Lower leg skin (tissue), 4 donors: ENCODE measurements at regions not wholly inside any gene's neighbourhood (a gene's known extent, or its start where the extent isn't known, plus 50 kb on each side); places are given as distances from the start of the nearest gene placed in this dataset.

Source experiments
- DNase-seq, 2 donors: peaks; one replicate each; pipeline ENCODE4 v3.0.0-alpha.2; 2019; ENCODE audit warnings: low spot score in 2 of 2
- H3K4me3 ChIP-seq: fragments of 200-600 bp; sonication (generic); 2 replicates; pipeline ENCODE4 v1.5.1; 2017; ENCODE audit warnings: mild to moderate bottlenecking, low read depth; ENCODE audit not compliant: poor library complexity, severe bottlenecking
- POLR2A ChIP-seq, 2 donors: fragments of 450-650 bp; IDR thresholded peaks; one replicate each; pipeline ENCODE4 v1.6.1; 2016 to 2017; ENCODE audit warnings: antibody characterized with exemption in 2 of 2, mild to moderate bottlenecking in 1 of 2, moderate library complexity in 1 of 2
- WGBS, 2 donors: methylation state at CpG; one replicate each; pipeline ENCODE4 v1.1.5; 2018; 5-methylcytosine and 5-hydroxymethylcytosine counted together
- intact Hi-C: fragments of 100-400 bp; cut with DNase I; formaldehyde crosslinking; loops from one replicate; pipeline ENCODE4 v1.15.0; 2023; ENCODE audit warnings: low total_unique reads
- TF ChIP-seq, protein P1 (sequence below), 3 donors: fragments of 450-650 bp; IDR thresholded peaks; one replicate each; pipeline ENCODE4 v1.5.1; 2016; ENCODE audit warnings: antibody characterized with exemption in 3 of 3, mild to moderate bottlenecking in 3 of 3, moderate library complexity in 2 of 3

DNA sequence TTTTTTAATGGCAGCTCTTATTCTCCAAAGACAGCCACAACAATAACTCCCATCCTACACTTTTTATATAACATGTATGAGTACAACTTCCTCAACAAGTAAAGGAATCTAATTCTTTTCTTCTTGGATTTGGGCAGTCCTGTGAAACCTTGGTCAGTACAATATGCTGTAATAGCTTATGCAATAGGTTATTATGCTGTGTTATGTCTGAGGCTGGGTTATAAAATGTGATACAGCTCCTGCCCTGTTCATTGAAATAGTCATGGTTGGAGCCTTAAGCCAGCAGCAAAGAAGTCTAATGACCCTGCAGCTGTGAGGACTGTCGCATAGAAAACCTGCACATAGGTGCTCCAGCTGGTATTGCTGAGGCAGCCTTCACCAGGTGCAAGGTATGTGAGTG, 215.8 kb upstream of the RASGEF1B start:
- DNase-seq = no peak
- intact Hi-C loops = no loop called here
- 84 to 100% methylated on average over 1 of the region's 1 CpG for WGBS, 2 donors
- H3K4me3 ChIP-seq = no peak overlapping the region
- TF ChIP-seq, protein P1, sequence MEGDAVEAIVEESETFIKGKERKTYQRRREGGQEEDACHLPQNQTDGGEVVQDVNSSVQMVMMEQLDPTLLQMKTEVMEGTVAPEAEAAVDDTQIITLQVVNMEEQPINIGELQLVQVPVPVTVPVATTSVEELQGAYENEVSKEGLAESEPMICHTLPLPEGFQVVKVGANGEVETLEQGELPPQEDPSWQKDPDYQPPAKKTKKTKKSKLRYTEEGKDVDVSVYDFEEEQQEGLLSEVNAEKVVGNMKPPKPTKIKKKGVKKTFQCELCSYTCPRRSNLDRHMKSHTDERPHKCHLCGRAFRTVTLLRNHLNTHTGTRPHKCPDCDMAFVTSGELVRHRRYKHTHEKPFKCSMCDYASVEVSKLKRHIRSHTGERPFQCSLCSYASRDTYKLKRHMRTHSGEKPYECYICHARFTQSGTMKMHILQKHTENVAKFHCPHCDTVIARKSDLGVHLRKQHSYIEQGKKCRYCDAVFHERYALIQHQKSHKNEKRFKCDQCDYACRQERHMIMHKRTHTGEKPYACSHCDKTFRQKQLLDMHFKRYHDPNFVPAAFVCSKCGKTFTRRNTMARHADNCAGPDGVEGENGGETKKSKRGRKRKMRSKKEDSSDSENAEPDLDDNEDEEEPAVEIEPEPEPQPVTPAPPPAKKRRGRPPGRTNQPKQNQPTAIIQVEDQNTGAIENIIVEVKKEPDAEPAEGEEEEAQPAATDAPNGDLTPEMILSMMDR (IDR thresholded peaks at IDR 0.05) = no peak
- TF ChIP-seq POLR2A (IDR thresholded peaks at IDR 0.05) = no peak

DNA sequence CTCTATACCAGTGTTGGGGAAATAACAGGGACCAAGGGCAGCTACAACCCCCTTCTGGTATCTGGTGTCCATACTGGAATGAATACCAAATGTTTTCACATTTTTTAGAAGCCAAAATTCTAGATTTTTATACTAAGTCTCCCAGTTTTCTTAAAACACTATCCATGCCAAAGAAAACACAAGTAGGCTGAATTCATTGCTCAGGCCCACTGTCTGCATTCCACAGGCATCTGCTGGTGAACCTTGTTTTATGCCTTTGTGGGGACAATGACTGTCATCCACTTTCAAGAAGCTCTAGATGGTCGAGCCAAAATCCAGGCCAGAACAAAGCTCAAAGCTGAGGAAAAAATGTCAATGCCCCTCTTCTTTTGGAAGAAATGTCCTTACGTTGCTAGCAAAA, 213.4 kb upstream of the RASGEF1B start:
- TF ChIP-seq, protein P1 (IDR thresholded peaks at IDR 0.05) = no peak
- TF ChIP-seq POLR2A (IDR thresholded peaks at IDR 0.05) = no peak
- H3K4me3 ChIP-seq = no peak overlapping the region
- WGBS, 2 donors = 70 to 73% methylated on average over 2 of the region's 2 CpGs
- DNase-seq = no peak
- intact Hi-C loops = no loop called here

DNA sequence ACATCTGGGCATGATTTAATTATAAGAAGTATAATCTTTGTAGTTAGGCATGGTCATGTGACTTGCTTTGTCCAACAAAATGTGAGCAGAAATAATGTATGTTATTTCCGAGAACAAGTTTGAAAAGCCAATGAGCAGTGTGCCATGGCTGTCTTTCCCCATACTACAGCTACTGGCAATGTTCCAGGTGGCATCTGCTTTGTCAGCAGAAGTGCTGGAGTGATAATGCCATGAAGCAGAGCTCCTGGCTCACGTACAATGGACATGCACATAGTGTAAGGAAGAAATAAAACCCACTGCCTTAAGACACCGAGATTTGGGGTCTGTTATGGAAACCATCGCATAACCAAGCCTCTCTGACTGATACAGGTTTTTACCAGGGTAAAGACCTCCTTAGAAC, 212.6 kb upstream of the RASGEF1B start:
- intact Hi-C loops = no loop called here
- no peak for DNase-seq
- WGBS, 2 donors = 89 to 90% methylated on average over 4 of the region's 4 CpGs

DNA sequence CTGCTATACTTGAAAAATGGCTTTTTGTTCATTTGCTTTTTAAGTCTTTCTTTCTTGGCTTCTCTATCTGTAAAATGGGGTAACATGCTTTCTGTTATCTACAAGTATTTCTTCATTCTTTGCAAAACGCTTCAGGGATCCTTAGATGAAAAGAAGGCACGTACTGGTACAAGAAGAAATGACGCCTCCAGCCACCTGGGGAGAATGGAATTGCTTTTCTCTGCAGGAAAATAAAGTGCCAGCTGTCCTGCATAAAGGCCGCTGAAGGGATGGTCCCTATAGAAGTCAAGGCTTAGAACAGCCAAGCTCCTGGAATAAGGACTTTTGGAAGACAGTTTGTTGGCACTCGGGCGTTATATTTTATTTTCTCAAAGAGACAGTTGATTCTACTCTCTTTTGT, 210.8 kb upstream of the RASGEF1B start:
- WGBS, 2 donors = 84 to 87% methylated on average over 6 of the region's 6 CpGs
- no peak overlapping the region for H3K4me3 ChIP-seq
- intact Hi-C loops = no loop called here
- TF ChIP-seq, protein P1 (IDR thresholded peaks at IDR 0.05) = no peak
- no peak for TF ChIP-seq POLR2A (IDR thresholded peaks at IDR 0.05)
- DNase-seq = no peak

More for the DNA sequence above, 212.6 kb upstream of the RASGEF1B start:
- H3K4me3 ChIP-seq = no peak overlapping the region
- no peak for TF ChIP-seq POLR2A (IDR thresholded peaks at IDR 0.05)
- TF ChIP-seq, protein P1 (IDR thresholded peaks at IDR 0.05) = no peak

DNA sequence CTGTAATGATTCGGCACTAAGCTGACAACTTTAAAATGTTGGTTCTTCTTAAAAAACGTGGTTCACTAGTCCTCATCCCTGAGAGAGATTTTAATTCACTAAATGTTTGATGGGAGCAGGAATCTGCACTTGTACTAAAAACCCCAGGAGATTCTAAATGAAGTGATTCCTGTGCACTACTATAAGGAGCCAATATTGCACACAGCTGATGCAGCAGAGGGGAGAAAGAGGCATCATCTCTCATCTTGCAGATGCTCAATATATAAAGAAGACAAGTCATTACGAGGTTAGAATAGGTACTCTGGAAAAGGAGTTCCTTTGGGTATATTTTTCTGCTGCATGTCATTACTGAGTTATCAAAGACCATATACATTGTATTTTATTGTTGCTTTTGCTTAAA, 207.6 kb upstream of the RASGEF1B start:
- H3K4me3 ChIP-seq = no peak overlapping the region
- TF ChIP-seq POLR2A (IDR thresholded peaks at IDR 0.05) = no peak
- TF ChIP-seq, protein P1 (IDR thresholded peaks at IDR 0.05) = no peak
- DNase-seq = no peak
- WGBS, 2 donors = 91% methylated on average over 3 of the region's 3 CpGs
- intact Hi-C loops = no loop called here

DNA sequence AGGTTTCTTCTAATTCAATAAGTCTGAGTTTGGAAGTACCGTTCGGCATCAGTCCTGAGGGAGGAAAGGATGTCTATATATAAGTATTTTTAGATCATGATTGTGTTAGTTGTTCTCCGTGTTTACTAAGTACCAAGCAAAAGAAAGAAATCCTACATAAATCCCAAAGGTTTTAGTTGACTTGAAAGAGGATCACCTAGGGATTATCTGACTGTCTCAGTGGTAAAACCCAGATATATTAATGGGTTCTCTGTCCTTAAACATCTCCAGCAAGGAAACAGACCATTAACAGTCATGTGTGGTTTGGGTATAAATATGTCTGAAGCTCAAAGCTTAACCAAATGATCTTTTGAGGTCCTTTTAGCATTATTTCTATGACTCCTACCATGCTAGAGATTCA, 207.1 kb upstream of the RASGEF1B start:
- no peak overlapping the region for H3K4me3 ChIP-seq
- intact Hi-C loops = no loop called here
- DNase-seq = no peak
- no peak for TF ChIP-seq POLR2A (IDR thresholded peaks at IDR 0.05)
- TF ChIP-seq, protein P1 (IDR thresholded peaks at IDR 0.05) = no peak
- WGBS, 2 donors = 79 to 86% methylated on average over 3 of the region's 3 CpGs
